ENCODE measurements at regions not wholly inside any gene's neighbourhood (a gene's known extent, or its start where the extent isn't known, plus 50 kb on each side); places are given as distances from the start of the nearest gene placed in this dataset.

- no peak for DNase-seq
Observed at GRCh38 chr2:67041051-67041450, 356.1 kb upstream of the ETAA1 start.

GRCh38 chr2:67043781-67044478 is 353.2 kb upstream of the ETAA1 start:
- no peak for DNase-seq

GRCh38 chr2:67046591-67046990 is 350.5 kb upstream of the ETAA1 start:
- no peak for DNase-seq

GRCh38 chr2:67048314-67048713 is 348.8 kb upstream of the ETAA1 start:
- no peak for DNase-seq

- no peak for DNase-seq
Observed at GRCh38 chr2:67050622-67051021, 346.5 kb upstream of the ETAA1 start.

GRCh38 chr2:67054728-67055127 is 342.4 kb upstream of the ETAA1 start:
- DNase-seq: peak; percentile 48

GRCh38 chr2:67055387-67056304 is 341.5 kb upstream of the ETAA1 start:
- no peak for DNase-seq

- no peak for DNase-seq
Observed at GRCh38 chr2:67057123-67057522, 340.0 kb upstream of the ETAA1 start.

GRCh38 chr2:67057901-67058703 is 339.0 kb upstream of the ETAA1 start:
- no peak for DNase-seq

- no peak for DNase-seq
Observed at GRCh38 chr2:67065046-67065445, 332.1 kb upstream of the ETAA1 start.

- DNase-seq: no peak
Observed at GRCh38 chr2:67066782-67067181, 330.4 kb upstream of the ETAA1 start.

GRCh38 chr2:67067656-67068055 is 329.5 kb upstream of the ETAA1 start:
- DNase-seq: no peak

GRCh38 chr2:67070826-67071225 is 326.3 kb upstream of the ETAA1 start:
- no peak for DNase-seq

- DNase-seq: no peak
Observed at GRCh38 chr2:67075056-67075455, 322.1 kb upstream of the ETAA1 start.

- DNase-seq: no peak
Observed at GRCh38 chr2:67075530-67076238, 321.4 kb upstream of the ETAA1 start.

GRCh38 chr2:67076239-67076624 is 320.9 kb upstream of the ETAA1 start:
- no peak for DNase-seq

GRCh38 chr2:67079729-67080128 is 317.4 kb upstream of the ETAA1 start:
- DNase-seq: no peak

GRCh38 chr2:67082813-67083212 is 314.3 kb upstream of the ETAA1 start:
- DNase-seq: no peak

GRCh38 chr2:67083951-67084350 is 313.2 kb upstream of the ETAA1 start:
- no peak for DNase-seq

GRCh38 chr2:67085146-67085545 is 312.0 kb upstream of the ETAA1 start:
- DNase-seq: no peak

GRCh38 chr2:67091681-67092080 is 305.5 kb upstream of the ETAA1 start:
- no peak for DNase-seq

GRCh38 chr2:67095121-67095520 is 302.0 kb upstream of the ETAA1 start:
- DNase-seq: no peak
